Activated CD4-positive, CD25-positive, alpha-beta regulatory T cell treated with anti-CD3 and anti-CD28 coated beads, Interleukin-2, amount 50 U/mL, for 16 hours (primary cell): ENCODE measurements at regions not wholly inside any gene's neighbourhood (a gene's known extent, or its start where the extent isn't known, plus 50 kb on each side); places are given as distances from the start of the nearest gene placed in this dataset.
"Not testable (repeated sequence)": the region's sequence is repeated elsewhere in the genome, so short reads cannot be mapped to it uniquely, and the experiment has no call there.

Experiments
- DNase-seq: peaks from one replicate; pipeline ENCODE4 v3.0.0-alpha.2; 2020; ENCODE audit warnings: low read depth, low spot score

DNA sequence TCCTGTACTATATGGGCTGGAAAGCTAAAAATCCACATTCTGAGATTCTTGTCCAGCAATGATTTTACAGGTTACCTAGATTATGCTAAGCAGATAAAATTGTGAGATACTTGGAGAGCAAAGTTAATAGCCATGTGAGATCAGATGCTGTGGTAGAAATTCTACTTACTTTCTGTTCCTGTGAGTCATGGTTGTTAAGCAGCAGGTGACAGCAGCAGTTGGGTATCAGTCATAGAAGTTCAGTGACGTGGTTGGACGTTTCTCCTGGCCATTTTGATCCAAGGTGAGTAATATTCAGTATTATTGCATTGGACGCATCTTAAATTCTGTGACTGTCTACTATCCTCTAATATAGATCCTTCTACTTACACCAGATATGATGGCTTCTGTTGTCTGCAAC is 524.5 kb downstream of the TMEM38B start:
- no peak for DNase-seq

DNA sequence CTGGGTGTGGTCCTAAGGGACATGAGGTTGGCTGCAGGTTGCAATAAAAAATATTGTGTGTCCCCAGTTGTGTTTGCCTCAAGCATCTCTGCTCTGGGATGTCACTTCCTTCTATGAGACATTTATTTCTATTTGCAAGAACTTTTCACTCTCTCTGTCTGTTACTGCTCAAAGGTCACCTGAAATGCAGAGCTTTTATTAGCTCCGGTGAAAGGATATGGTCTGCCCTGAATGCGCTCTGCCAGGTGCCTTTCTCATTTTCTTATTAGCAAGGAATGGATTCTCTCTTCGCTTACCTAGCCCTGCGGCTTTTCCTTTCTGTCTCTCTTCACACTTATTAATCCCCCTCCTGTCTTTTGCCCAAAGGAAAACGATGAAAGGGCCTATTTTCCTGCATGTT is 526.1 kb downstream of the TMEM38B start:
- no peak for DNase-seq

DNA sequence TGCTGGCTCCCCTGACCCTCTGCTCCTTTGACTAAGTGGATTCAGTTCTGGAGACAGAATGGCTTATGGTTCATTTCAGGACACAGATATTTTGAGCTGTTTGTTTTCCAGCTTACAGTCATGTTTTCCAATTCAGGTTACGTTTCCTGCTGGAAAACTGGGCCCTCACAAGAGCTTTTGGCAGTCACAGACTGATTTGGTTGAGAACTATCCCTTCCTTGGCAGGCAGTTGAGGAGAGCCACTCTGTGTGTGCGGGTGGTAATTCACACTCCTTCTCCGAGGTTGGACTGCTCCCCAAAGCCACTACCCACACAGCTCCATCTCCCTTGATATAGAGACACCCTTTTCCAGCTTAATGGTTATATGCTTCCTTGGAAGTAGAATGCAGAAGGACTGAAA is 534.5 kb downstream of the TMEM38B start:
- no peak for DNase-seq

DNA sequence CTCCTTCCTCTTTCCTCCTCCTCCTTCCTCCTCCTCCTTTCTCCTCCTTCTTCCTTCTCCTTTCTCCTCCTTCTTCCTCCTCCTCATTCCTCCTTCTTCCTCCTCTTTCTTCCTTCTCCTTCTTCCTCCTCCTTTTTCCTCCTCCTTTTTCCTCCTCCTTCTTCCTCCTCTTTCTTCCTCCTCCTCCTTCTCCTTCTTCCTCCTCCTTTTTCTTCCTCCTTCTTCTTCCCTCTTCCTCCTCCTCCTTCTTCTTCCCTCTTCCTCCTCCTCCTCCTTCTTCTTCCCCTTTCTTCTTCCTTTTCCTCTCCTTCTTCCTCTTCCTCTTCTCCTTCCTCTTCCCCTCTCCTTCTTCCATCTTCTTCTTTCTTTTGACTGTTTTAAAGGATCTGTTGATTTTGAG is 538.8 kb downstream of the TMEM38B start:
- no peak for DNase-seq

DNA sequence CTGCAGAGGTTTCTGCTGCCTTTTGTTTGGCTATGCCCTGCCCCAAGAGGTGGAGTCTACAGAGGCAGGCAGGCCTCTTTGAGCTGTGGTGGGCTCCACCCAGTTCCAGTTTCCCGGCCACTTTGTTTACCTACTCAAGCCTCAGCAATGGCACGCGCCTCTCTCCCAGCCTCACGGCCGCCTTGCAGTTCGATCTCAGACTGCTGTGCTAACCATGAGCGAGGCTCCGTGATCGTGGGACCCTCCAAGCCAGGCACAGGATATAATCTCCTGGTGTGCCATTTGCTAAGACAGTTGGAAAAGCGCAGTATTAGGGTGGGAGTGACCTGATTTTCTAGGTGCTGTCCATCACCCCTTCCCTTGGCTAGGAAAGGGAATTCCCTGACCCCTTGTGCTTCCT is 566.6 kb downstream of the TMEM38B start:
- not testable (repeated sequence) for DNase-seq

DNA sequence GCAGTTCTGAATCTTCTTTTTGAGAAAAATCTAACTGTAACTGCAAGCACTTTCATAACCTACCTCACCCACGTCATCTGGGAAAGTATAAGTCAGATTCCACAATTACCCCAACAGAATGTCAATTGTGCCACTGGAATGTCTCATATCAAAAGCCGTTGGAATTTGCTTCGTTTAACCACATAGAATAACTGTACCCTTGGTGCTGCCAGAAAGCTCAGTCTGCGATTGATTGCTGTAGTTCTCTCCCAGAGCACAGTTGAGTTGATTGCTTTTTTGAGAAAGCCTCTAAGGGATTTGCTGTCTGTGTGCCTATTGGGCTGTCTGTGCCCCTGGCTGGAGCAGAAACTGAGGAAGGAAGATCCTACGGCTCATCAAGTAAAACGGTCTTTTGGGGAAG is 583.6 kb downstream of the TMEM38B start:
- DNase-seq, result no peak

DNA sequence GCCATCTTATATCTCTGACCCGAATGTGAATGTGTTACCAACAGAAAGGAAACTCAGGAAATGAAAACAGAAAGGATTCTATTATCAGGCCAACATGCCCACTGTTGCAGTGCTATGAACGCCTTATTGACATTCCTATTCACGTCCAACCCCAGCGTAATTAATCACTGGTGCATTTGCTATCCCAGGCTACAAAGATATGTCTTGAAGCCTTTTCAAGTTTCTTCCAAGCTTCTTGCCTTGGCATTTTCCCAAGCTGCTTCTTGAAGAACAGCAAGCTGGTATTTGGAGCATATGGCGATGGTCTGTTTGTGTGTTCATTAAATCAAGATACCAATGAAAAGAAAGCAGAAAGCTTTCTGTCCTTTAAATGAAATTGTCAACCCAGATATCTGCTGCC is 579.2 kb upstream of the ZNF462 start:
- no peak for DNase-seq

DNA sequence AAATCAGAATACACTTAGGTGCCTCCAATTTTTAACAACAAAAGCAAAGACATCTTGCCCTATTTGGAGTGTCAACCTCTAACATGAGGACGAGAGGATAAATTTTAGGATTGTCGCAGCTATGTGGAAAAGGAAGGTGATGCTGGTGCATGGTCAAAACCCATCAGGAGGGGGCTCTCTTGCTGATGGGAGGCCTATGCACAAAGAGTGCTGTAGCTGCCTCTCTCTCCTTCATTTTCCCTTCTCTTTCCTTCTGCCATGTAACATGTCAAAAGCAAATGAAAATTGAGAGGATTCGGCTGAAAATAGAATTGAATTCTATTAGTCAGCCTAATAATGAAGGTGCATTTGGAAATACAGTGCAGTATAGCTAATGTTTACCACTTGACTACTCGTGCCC is 578.7 kb upstream of the ZNF462 start:
- DNase-seq, result no peak

DNA sequence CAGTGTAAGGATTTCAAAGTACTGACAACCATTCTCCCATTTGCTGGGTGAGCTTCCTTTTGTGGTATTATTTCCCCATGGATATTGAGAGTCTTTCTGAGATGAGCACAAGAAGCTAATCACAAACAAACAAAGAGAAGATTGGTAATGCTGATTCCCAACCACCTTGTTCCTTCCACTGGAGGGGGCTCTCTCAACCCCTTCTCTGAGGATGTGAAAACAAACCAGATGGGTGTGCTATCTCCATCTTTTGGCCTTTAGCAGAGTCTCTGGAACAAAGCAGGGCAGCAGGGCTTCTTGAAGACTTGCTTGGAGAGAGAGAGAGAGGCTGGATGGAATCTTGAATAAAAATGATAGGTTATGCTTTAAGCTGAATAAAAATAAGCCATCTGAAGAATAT is 576.7 kb upstream of the ZNF462 start:
- no peak for DNase-seq

DNA sequence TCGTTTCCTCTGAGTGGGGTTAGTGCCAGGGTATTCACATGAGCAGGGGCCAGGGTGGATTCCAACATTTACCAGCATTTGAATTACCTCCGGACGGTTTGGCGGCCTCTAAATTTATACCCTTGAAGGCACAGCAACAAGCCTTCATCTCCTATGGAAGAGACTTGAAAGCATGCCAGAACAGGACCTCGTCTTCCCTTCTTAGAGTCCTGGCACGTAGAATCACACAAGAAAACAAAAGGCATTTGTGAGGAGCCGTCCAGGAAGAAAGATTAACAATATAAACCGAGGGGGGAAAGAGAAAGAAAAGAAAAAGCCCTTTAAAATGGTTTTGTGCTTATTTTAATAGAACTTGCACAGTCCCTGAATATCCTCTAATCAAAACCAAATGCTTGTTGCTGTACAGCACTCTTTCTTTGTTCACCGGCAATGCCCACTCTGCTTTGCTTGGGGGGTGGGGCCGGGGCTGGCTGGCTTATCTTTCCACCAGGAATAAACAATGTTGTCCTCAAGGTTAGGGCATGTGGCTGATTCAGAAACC is 575.8 kb upstream of the ZNF462 start:
- DNase-seq, result no peak

DNA sequence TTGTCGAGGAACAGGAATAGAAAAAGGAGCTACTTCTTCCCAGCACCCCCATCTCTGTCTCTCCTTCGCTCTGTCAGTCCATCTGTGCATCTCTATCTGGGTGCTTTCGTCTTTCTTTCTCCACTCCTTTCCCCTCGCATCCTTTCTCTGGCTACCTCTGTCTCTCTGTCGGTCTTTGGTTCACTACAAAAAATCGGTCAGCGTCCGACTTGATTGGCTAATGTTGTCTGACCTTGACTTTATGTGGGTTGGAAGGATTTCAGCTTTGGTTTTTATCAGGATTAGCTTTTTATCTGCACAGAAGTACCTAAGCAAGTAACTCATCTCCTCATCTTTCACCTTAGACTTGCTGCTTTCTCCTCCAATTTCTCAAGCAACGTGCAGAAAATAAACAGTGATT is 575.2 kb upstream of the ZNF462 start:
- no peak for DNase-seq

DNA sequence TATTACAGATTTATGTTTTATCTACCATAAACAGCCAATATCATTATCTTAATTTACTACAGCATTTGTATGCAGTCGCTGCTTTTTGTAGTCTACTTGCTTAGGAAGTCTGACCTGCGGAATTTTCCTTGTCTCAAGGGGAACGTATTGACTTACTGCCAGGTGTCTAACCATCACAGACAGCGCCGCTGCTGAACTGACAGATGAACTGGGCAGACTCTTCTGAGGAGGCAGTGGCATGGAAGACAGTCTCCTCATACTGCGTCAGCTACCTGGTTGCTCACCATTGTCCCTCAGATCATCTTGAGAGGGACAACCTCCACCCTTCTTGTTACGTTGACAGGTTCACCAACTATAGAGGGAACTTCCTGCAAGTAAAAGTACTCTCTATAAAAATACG is 574.3 kb upstream of the ZNF462 start:
- DNase-seq, result no peak

DNA sequence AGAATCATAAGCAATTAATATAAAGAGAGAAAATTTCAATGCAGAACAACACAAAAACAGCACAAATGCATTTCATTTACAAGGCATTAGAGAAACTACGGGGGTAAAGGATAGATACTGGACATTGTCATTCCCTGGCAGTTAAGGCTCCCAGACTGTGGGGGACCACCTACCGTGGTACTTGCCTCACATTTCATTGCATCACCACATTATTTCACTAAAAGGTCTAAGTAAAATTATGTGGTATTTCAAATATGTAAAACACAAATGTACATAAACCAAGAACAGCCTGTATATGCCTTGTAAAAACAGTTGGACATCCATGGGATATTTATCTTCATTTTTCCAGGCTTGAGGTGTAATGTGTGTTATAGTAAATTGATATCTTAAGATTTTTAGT is 571.2 kb upstream of the ZNF462 start:
- DNase-seq, result no peak

DNA sequence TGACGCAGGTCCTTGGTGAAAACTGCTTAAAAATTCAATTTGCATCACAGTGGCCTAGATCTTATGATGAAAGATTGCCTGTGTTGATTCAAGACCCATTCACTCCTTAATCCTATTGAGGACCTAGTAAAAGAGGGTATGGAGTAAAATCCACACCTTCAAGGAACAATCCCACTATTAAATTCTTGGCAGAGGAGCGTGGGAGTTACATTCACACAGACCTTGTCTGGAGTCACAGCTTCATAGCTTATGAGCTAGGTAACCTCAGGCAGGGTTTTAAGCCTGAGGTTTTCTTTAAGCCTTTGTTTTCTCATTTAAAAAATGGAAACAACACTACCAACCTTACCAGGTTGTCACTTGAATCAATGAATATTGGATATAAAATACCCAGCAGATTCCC is 566.5 kb upstream of the ZNF462 start:
- no peak for DNase-seq

DNA sequence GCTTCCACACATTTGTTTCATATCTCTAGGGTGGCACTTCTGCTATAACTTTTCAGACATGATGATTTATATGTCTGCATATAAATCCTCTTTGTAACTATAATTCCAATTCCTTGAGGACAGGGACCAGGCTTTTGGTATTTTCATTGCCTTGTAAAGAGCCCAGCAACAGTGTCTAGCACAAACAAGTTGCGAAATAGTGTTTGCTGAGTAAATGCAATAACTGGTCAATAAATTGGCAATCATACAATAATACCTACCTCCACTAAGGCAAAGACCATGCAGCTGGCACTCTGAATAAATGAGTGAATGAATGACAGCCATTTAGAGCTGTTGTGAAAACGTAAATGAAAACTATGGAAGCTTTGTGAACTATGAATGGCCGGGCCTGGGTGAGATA is 564.0 kb upstream of the ZNF462 start:
- DNase-seq, result no peak

DNA sequence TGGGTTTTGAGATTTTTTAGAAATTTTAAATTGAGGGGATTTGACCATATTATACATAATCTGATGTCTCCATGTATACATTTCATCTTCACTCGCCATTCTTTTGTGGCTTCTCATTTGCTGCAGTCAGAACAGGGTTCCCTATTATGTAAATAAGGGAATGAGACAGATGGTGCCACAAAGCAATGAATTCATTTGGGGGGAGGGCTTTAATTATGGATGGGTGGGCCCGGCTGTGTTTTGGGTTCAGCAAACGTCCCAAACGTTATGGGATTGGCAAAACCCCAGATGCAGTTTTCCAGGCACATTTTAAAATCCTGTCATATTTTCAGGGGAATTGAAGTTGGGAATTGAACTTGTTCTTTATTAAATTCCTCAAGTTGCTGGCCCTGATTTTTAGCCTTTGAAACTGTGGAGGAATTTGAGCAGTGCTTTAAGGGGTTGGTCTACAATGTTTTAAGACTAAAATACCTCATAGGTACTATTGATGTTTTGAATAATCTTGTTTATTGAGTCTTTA is 558.5 kb upstream of the ZNF462 start:
- no peak for DNase-seq

DNA sequence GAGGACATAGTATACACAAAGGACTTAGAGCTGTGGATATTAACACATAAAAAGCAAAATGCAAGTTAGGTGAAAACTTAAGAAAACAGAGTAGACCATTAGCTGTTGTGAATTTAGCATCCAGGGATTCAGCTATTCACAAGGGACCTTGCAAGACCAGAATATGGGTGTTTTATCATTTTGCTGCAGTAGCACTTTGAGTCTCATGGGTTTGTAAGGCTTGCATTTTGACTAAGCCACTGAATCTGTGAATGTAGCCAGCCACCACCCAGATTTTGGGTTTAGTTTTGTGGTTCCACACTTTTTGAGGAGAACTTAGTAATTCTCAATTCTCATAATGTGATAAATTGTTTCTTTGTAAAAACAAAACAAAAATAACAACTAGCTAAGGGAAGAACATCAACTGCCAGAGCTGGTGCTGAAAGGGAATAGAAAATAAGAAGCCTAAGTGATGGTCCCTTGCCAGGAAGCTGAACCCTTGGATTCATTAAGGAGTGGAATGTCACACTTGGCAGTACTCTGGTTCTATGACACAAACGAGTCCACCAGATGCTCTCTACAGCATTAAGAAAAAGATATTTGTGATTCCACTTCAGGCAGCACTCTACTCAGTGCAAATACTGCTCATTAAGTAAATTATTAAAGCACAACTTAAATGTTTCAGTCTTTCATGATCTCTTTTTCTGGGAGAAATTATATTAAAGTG is 557.4 kb upstream of the ZNF462 start:
- DNase-seq, result no peak

DNA sequence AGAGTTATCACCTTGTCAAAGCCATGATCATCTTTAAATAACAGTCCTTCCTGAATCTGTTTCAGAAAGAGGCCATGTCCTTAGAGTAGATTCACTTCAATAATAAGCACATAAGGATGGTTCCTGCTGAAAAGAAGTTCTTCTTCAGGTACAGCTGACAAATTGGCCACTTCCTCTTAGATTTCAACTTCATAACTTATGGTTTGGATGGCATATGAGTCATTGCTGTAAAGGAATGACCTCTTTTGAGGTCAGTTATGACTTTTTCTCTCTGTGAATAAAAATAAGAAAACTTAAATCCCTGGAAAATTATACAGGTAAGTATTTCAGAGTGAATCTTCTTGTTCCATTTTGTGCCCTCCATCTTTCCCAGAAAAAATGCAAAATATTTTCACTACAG is 555.3 kb upstream of the ZNF462 start:
- DNase-seq, result no peak

DNA sequence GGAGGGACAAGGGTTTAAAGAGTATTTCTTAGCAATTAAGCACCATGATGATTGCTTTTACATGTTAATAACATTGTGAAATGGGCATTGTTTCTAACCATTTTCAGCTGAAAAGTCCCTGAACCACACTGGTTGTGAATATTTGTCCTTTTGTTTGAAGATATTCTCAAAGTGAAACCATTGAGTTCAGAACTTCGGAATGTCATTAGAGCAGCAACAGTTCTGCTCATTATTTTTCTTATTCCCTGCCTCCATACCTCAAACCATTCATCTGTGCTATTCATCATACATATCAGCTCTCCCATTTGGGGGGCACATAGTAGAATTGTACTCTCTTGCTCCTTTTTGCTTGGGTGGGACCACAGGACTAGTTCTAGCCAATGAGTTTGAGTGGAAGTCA is 553.0 kb upstream of the ZNF462 start:
- no peak for DNase-seq

DNA sequence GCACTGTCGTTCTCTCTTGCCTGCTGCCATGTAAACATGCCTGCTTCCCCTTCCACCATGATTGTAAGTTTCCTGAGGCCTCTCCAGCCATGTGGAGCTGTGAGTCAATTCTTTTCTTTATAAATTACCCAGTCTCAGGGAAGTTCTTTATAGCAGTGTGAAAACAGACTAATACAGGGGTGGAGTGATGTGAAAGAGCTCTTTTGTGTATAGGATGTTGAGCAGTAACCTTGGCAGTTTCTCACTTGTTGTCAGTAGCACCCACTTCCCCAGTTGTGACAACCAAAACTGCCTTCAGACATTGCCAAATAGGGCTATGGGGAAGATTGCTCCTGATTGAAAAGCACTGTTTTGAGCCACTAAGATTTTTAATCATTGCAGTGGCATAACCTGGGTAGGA is 552.2 kb upstream of the ZNF462 start:
- DNase-seq, result no peak

DNA sequence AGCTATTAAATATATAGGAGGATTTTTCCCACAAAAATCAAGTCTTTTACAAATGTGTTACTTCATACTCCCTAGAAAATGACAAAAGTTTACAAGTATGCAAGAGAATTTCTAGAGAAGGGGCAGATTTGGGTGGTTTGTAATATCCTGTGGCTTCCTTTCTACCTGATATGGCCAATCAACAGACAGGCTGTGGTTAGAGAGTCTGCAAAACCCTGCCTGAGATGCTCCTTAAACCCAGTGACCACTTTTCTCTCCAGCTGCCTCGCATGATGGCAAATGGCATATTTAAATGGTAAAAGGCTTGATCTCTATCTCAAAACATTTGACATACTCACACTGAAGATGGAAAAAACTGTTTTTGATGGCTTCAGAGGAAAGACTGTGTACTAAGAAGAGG is 550.1 kb upstream of the ZNF462 start:
- no peak for DNase-seq

DNA sequence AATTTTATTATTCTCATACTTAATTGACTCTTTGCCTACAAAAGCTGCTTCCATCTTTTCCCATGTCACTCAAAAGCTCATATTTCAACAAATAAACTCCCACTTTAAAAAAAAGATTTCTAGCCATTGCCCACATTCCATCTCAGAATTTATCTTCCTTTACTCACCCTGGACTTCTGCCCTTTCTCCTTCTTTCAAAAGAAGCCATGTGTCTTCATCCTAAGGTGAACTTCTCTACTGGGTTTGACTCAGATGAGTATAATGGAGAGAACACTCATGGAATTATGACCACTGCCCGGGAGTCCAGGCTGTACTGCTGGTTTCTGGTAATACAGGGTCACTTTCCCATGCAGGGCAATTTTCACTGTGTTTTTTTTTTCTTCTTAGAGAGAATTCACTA is 548.5 kb upstream of the ZNF462 start:
- no peak for DNase-seq

DNA sequence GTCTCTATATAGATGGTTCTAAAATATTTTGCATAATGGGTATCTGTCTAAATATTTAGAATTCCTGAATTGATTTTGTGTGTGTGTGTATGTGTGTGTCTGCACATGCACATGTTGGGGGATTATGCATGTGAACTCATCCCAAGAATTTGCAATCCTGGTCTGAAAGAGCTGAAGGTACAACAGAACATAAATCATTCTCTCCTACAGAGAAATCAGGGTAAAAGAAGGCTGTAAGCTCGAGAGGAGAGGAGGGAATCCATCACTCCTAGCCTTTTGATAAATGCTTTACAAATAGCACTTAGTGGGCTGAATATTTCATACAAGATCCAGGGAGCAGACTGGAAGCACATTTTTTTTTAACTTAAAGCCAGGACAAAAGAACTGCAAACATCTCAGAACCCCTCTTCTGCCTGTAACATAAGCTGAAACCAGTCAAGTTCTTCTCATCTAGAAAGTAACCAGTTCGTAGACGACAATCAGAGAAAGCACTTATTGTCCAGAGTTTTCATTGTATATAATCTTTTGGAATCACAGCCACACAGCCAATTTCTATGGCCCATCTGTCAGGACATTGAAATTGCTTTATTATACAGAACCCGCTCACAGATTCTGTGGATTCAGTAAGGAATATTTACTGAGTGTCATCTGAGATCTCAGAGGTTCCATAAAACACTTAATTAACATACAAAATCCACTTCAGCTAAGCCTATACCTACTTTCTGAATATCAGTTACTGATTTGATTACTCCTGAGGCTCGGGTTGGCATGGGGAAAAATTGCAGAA is 541.4 kb upstream of the ZNF462 start:
- DNase-seq, result no peak
